Suprapubic skin (tissue), 3 donors: ENCODE measurements at regions not wholly inside any gene's neighbourhood (a gene's known extent, or its start where the extent isn't known, plus 50 kb on each side); places are given as distances from the start of the nearest gene placed in this dataset.

Source experiments
- EP300 ChIP-seq: sonication (generic); formaldehyde crosslinking; IDR thresholded peaks from one replicate; pipeline ENCODE4 v1.6.1; 2017; ENCODE audit warnings: antibody characterized with exemption
- TF ChIP-seq, protein P1 (sequence below), 2 donors: fragments of 200-600 bp in 1 of 2; fragments of 450-650 bp in 1 of 2; sonication (generic) in 1 of 2; IDR thresholded peaks; one replicate each; pipeline ENCODE4 v1.5.1; 2016 to 2019; ENCODE audit warnings: antibody characterized with exemption in 2 of 2, mild to moderate bottlenecking in 1 of 2, moderate library complexity in 1 of 2

DNA sequence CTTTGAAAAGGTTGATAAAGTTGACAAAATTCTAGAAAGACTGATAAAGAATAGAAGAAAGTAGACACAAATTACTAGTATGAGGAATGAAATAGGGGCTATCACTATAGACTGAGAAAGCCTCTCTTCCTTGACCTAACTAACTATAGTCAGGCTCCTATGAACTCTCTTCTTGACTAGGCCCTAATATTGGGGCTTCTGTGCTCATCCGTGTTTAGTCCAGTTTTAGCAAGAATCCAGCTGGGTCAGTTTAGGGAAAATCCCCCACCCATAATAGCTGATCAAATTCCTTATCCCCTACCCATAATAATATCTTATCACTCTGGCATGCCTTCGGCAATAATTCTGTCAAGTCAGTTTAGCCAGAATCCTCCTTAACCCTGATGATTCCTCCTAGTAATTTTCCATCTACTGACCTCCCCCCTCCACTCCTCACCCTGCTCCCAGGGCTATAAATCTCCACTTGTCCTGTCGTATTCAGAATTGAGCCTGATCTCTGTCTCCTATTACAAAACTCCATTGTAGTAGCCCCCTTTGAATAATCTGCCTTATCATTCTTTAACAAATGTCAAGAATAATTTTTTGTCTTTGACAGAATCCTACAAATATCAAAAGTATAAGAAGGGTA, 138.1 kb downstream of the TFAP2A start:
- TF ChIP-seq, protein P1, sequence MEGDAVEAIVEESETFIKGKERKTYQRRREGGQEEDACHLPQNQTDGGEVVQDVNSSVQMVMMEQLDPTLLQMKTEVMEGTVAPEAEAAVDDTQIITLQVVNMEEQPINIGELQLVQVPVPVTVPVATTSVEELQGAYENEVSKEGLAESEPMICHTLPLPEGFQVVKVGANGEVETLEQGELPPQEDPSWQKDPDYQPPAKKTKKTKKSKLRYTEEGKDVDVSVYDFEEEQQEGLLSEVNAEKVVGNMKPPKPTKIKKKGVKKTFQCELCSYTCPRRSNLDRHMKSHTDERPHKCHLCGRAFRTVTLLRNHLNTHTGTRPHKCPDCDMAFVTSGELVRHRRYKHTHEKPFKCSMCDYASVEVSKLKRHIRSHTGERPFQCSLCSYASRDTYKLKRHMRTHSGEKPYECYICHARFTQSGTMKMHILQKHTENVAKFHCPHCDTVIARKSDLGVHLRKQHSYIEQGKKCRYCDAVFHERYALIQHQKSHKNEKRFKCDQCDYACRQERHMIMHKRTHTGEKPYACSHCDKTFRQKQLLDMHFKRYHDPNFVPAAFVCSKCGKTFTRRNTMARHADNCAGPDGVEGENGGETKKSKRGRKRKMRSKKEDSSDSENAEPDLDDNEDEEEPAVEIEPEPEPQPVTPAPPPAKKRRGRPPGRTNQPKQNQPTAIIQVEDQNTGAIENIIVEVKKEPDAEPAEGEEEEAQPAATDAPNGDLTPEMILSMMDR (IDR thresholded peaks at IDR 0.05) = no peak
- TF ChIP-seq EP300 = no peak
